H9 (cell line): ENCODE measurements at regions not wholly inside any gene's neighbourhood (a gene's known extent, or its start where the extent isn't known, plus 50 kb on each side); places are given as distances from the start of the nearest gene placed in this dataset.
A peak's percentile ranks its signal among the peaks of the same experiment; 100 is the strongest.

Experiments
- DNase-seq: peaks from one replicate; pipeline ENCODE4 v3.0.0-alpha.2; 2017
- H2AFZ ChIP-seq: one replicate; pipeline ENCODE4 v1.6.1; 2013; ENCODE audit warnings: mild to moderate bottlenecking, low read length, control low read depth, moderate library complexity
- H2AK5ac ChIP-seq: 2 replicates; pipeline ENCODE4 v1.6.1; 2013; ENCODE audit warnings: low read length, control low read depth, mixed read lengths; ENCODE audit not compliant: insufficient read length
- H2BK120ac ChIP-seq: one replicate; pipeline ENCODE4 v1.6.1; 2013; ENCODE audit warnings: low read depth, mild to moderate bottlenecking, low read length, control low read depth, inconsistent platforms; ENCODE audit not compliant: poor library complexity, severe bottlenecking
- H2BK12ac ChIP-seq: 2 replicates; pipeline ENCODE4 v1.6.1; 2013; ENCODE audit warnings: low read length, control low read depth, mixed read lengths, low read depth; ENCODE audit not compliant: insufficient read length
- H2BK15ac ChIP-seq: 2 replicates; pipeline ENCODE4 v1.6.1; 2013; ENCODE audit warnings: low read depth, low read length, control low read depth
- H2BK20ac ChIP-seq: one replicate; pipeline ENCODE4 v1.6.1; 2013; ENCODE audit warnings: low read depth, mild to moderate bottlenecking, low read length, control low read depth, inconsistent platforms; ENCODE audit not compliant: poor library complexity, severe bottlenecking
- H2BK5ac ChIP-seq: 2 replicates; pipeline ENCODE4 v1.6.1; 2013; ENCODE audit warnings: low read length, control low read depth, mixed read lengths; ENCODE audit not compliant: insufficient read length
- H3K14ac ChIP-seq: 2 replicates; pipeline ENCODE4 v1.6.1; 2013; ENCODE audit warnings: low read length, control low read depth; ENCODE audit not compliant: insufficient read depth
- H3K18ac ChIP-seq: 2 replicates; pipeline ENCODE4 v1.6.1; 2013; ENCODE audit warnings: low read depth, mild to moderate bottlenecking, mixed read lengths, low read length, control low read depth; ENCODE audit not compliant: insufficient read length
- H3K23ac ChIP-seq: 2 replicates; pipeline ENCODE4 v1.6.1; 2013; ENCODE audit warnings: low read length, control low read depth, mixed read lengths, low read depth; ENCODE audit not compliant: insufficient read length
- H3K23me2 ChIP-seq: 2 replicates; pipeline ENCODE4 v1.6.1; 2013; ENCODE audit warnings: low read depth, mild to moderate bottlenecking, mixed read lengths, low read length, control low read depth; ENCODE audit not compliant: insufficient read length, poor library complexity, severe bottlenecking
- H3K27ac ChIP-seq: 2 replicates; pipeline ENCODE4 v1.5.1; 2013; ENCODE audit warnings: low read length, control low read depth, mixed read lengths, low read depth; ENCODE audit not compliant: insufficient read length
- H3K27me3 ChIP-seq: 2 replicates; pipeline ENCODE4 v1.6.1; 2013; ENCODE audit warnings: low read length, control low read depth, inconsistent platforms; ENCODE audit not compliant: insufficient read depth
- H3K4ac ChIP-seq: 2 replicates; pipeline ENCODE4 v1.6.1; 2013; ENCODE audit warnings: low read depth, mild to moderate bottlenecking, control low read depth, inconsistent platforms, low read length, moderate library complexity
- H3K4me1 ChIP-seq: 2 replicates; pipeline ENCODE4 v1.6.1; 2013; ENCODE audit warnings: low read length, control low read depth, inconsistent platforms; ENCODE audit not compliant: insufficient read depth
- H3K4me2 ChIP-seq: 2 replicates; pipeline ENCODE4 v1.6.1; 2013; ENCODE audit warnings: low read length, control low read depth, mixed read lengths; ENCODE audit not compliant: insufficient read length, insufficient read depth
- H3K56ac ChIP-seq: 2 replicates; pipeline ENCODE4 v1.6.1; 2013; ENCODE audit warnings: low read depth, mild to moderate bottlenecking, mixed read lengths, low read length, control low read depth; ENCODE audit not compliant: insufficient read length
- H3K79me1 ChIP-seq: 2 replicates; pipeline ENCODE4 v1.6.1; 2013; ENCODE audit warnings: low read depth, mild to moderate bottlenecking, moderate library complexity, low read length, control low read depth, inconsistent platforms; ENCODE audit not compliant: insufficient read depth, poor library complexity, severe bottlenecking
- H3K79me2 ChIP-seq: 2 replicates; pipeline ENCODE4 v1.6.1; 2013; ENCODE audit warnings: low read length, control low read depth, inconsistent platforms; ENCODE audit not compliant: insufficient read depth
- H3K9ac ChIP-seq: 2 replicates; pipeline ENCODE4 v1.6.1; 2013; ENCODE audit warnings: low read length, control low read depth, mixed read lengths; ENCODE audit not compliant: insufficient read length; ENCODE audit errors: extremely low read depth
- H3K9me3 ChIP-seq: one replicate; pipeline ENCODE4 v1.6.1; 2013; ENCODE audit warnings: low read depth, low read length, inconsistent platforms; ENCODE audit not compliant: control insufficient read depth
- H3T11ph ChIP-seq: one replicate; pipeline ENCODE4 v1.6.1; 2013; ENCODE audit warnings: mild to moderate bottlenecking, low read length, control low read depth, inconsistent platforms
- H4K20me1 ChIP-seq: one replicate; pipeline ENCODE4 v1.6.1; 2013; ENCODE audit not compliant: control insufficient read depth, insufficient read length, insufficient read depth
- H4K5ac ChIP-seq: 2 replicates; pipeline ENCODE4 v1.6.1; 2013; ENCODE audit warnings: low read depth, mild to moderate bottlenecking, mixed read lengths, low read length, control low read depth; ENCODE audit not compliant: insufficient read length
- H4K8ac ChIP-seq: replicated peaks from 2 replicates; pipeline ENCODE4 v1.6.1; 2013; ENCODE audit warnings: low read length, control low read depth, mixed read lengths, low read depth; ENCODE audit not compliant: insufficient read length
- H4K91ac ChIP-seq: 2 replicates; pipeline ENCODE4 v1.6.1; 2013; ENCODE audit warnings: low read depth, mild to moderate bottlenecking, moderate library complexity, mixed read lengths, low read length, control low read depth; ENCODE audit not compliant: insufficient read length
- H3K27ac Mint-ChIP-seq, 3 experiments: 2 replicates in 2 of 3; 3 replicates in 1 of 3; pipeline ENCODE4 v1.8.0; 2020 to 2021; ENCODE audit warnings: mixed read lengths in 3 of 3, mild to moderate bottlenecking in 1 of 3, moderate library complexity in 1 of 3
- H3K27me3 Mint-ChIP-seq: 2 replicates; pipeline ENCODE4 v1.8.0; 2021; ENCODE audit warnings: low read depth, mild to moderate bottlenecking, moderate library complexity, mixed read lengths
- H3K36me3 Mint-ChIP-seq, 3 experiments: 2 replicates in 2 of 3; 3 replicates in 1 of 3; pipeline ENCODE4 v1.8.0; 2020 to 2021; ENCODE audit warnings: low read depth in 3 of 3, mixed read lengths in 3 of 3; ENCODE audit not compliant: insufficient read depth in 1 of 3
- H3K4me1 Mint-ChIP-seq, 2 experiments: 2 replicates each; pipeline ENCODE4 v1.8.0; 2020; ENCODE audit warnings: mixed read lengths in 2 of 2
- H3K4me3 Mint-ChIP-seq, 2 experiments: 2 replicates in 1 of 2; 3 replicates in 1 of 2; pipeline ENCODE4 v1.8.0; 2020 to 2021; ENCODE audit warnings: mild to moderate bottlenecking in 2 of 2, mixed read lengths in 2 of 2, moderate library complexity in 1 of 2
- H3K9me3 Mint-ChIP-seq, 2 experiments: 2 replicates in 1 of 2; 3 replicates in 1 of 2; pipeline ENCODE4 v1.8.0; 2020; ENCODE audit warnings: mild to moderate bottlenecking in 2 of 2, mixed read lengths in 2 of 2, moderate library complexity in 1 of 2
- CTCF ChIP-seq: fragments of 200-600 bp; sonication (generic); conservative IDR thresholded peaks from 3 replicates; pipeline ENCODE4 v1.8.0; 2021; ENCODE audit warnings: antibody characterized with exemption, mild to moderate bottlenecking
- WGBS: extraction: QIAGEN DNeasy Blood & Tissue Kit; methylation state at CpG from one replicate; pipeline ENCODE4 v1.1.7; 2013; ENCODE audit warnings: missing lambda C conversion rate, low lambda C conversion rate, mixed read lengths; ENCODE audit not compliant: insufficient read length; ENCODE audit errors: extremely low coverage; 5-methylcytosine and 5-hydroxymethylcytosine counted together

GRCh38 chr16:86307514-86307903 is 202.8 kb upstream of the FOXF1 start:
- no peaks in the 10 kb centered on the region for H3K9me3 Mint-ChIP-seq

More at GRCh38 chr16:86307514-86307903, 202.8 kb upstream of the FOXF1 start:
- H2BK20ac ChIP-seq = no peak overlapping the region
- no peak overlapping the region for H2BK15ac ChIP-seq
- H4K20me1 ChIP-seq = no peaks in the 10 kb centered on the region
- no peak overlapping the region for H3K27ac ChIP-seq
- Mint-ChIP-seq H3K4me3 (no peak overlapping the region), H3K27me3 (peaks cover 21% of the 10 kb centered on the region), H3K27ac (0 out of 7 replicates have a peak overlapping the region, but pooled peaks of 1 of the 3 experiments have one; percentile 58), H3K36me3 (no peaks in the 10 kb centered on the region), H3K4me1 (peaks cover 8 to 13% of the 10 kb centered on the region in 2 experiments)
- H3K4me1 ChIP-seq = peaks cover 4% of the 10 kb centered on the region; the same call in 1 of the 2 replicates
- H2AK5ac ChIP-seq = no peak overlapping the region
- no peak overlapping the region for H3K9ac ChIP-seq
- H4K91ac ChIP-seq = no peak overlapping the region
- H2BK12ac ChIP-seq = no peak overlapping the region
- H3K79me1 ChIP-seq = no peaks in the 10 kb centered on the region
- no peak overlapping the region for H3K18ac ChIP-seq
- no peak overlapping the region for H4K8ac ChIP-seq
- no peak overlapping the region for H3K4me2 ChIP-seq
- H3K23ac ChIP-seq = no peak overlapping the region
- WGBS = no CpG with 5 or more reads among the region's 6 CpGs
- no peak overlapping the region for H3K14ac ChIP-seq
- H4K5ac ChIP-seq = no peak overlapping the region
- no peak overlapping the region for H2AFZ ChIP-seq
- H3K56ac ChIP-seq = no peak overlapping the region
- TF ChIP-seq CTCF = no peak
- no peak overlapping the region for H3K4ac ChIP-seq
- H3K79me2 ChIP-seq = no peaks in the 10 kb centered on the region
- H3K9me3 ChIP-seq = no peaks in the 10 kb centered on the region
- no peak for DNase-seq
- no peaks in the 10 kb centered on the region for H3K27me3 ChIP-seq
- H3K23me2 ChIP-seq = no peaks in the 10 kb centered on the region
- no peak overlapping the region for H3T11ph ChIP-seq
- H2BK5ac ChIP-seq = no peak overlapping the region
- H2BK120ac ChIP-seq = no peak overlapping the region
